ENCODE measurements at regions not wholly inside any gene's neighbourhood (a gene's known extent, or its start where the extent isn't known, plus 50 kb on each side); places are given as distances from the start of the nearest gene placed in this dataset.

GRCh38 chr2:72050734-72051133 lies 96.9 kb downstream of the CYP26B1 start:
- DNase-seq (ENCODE audit: low spot score), result no peak
- no peak overlapping the region for H3K9ac ChIP-seq
- H3F3A ChIP-seq (ENCODE audit: low read depth), result no peaks in the 10 kb centered on the region
- Mint-ChIP-seq H3K4me1 (no peaks in the 10 kb centered on the region), H3K27ac (no peak overlapping the region), H3K27me3 (ENCODE audit: insufficient read depth, low read depth) (no peaks in the 10 kb centered on the region), H3K4me3 (no peak overlapping the region), H3K36me3 (no peaks in the 10 kb centered on the region), H3K9me3 (peaks cover 5% of the 10 kb centered on the region)
- H3K4me2 ChIP-seq, result no peak overlapping the region
- H3K4me1 ChIP-seq, result no peaks in the 10 kb centered on the region
- no peaks in the 10 kb centered on the region for H3K27me3 ChIP-seq
- no peaks in the 10 kb centered on the region for H3K36me3 ChIP-seq
- TF ChIP-seq CTCF (IDR thresholded peaks at IDR 0.05), result no peak
- TF ChIP-seq EZH2 (IDR thresholded peaks at IDR 0.05), result no peak
- H3K9me3 ChIP-seq (ENCODE audit: low read depth), result no peaks in the 10 kb centered on the region
- no peak overlapping the region for H3K4me3 ChIP-seq
- no peaks in the 10 kb centered on the region for H3K79me2 ChIP-seq (ENCODE audit: low read depth)
- no peak overlapping the region for H3K27ac ChIP-seq
- no peaks in the 10 kb centered on the region for H4K20me1 ChIP-seq (ENCODE audit: low read depth)
- H2AFZ ChIP-seq (replicated peaks), result no peak overlapping the region

- H3K4me1 Mint-ChIP-seq, result no peaks in the 10 kb centered on the region
- Histone ChIP-seq H3K27ac (no peak overlapping the region), H3K9me3 (ENCODE audit: low read depth) (no peaks in the 10 kb centered on the region), H3K27me3 (no peaks in the 10 kb centered on the region), H3K79me2 (ENCODE audit: low read depth) (no peaks in the 10 kb centered on the region), H3K4me1 (no peaks in the 10 kb centered on the region), H3K4me2 (no peak overlapping the region), H2AFZ (replicated peaks) (no peak overlapping the region), H4K20me1 (ENCODE audit: low read depth) (no peaks in the 10 kb centered on the region), H3F3A (ENCODE audit: low read depth) (no peaks in the 10 kb centered on the region), H3K9ac (no peak overlapping the region), H3K4me3 (no peak overlapping the region), H3K36me3 (no peaks in the 10 kb centered on the region)
- DNase-seq (ENCODE audit: low spot score), result no peak
- no peak overlapping the region for H3K4me3 Mint-ChIP-seq
- peaks cover 7% of the 10 kb centered on the region for H3K9me3 Mint-ChIP-seq
- TF ChIP-seq CTCF (IDR thresholded peaks at IDR 0.05), result no peak
- no peaks in the 10 kb centered on the region for H3K27me3 Mint-ChIP-seq (ENCODE audit: insufficient read depth, low read depth)
- no peak overlapping the region for H3K27ac Mint-ChIP-seq
- no peaks in the 10 kb centered on the region for H3K36me3 Mint-ChIP-seq
These were observed 98.7 kb downstream of the CYP26B1 start for GRCh38 chr2:72048881-72049477.

GRCh38 chr2:72043985-72044384 lies 103.7 kb downstream of the CYP26B1 start:
- Mint-ChIP-seq H3K4me3 (no peak overlapping the region), H3K9me3 (peaks cover 9% of the 10 kb centered on the region), H3K27me3 (ENCODE audit: insufficient read depth, low read depth) (no peaks in the 10 kb centered on the region)

More at GRCh38 chr2:72043985-72044384, 103.7 kb downstream of the CYP26B1 start:
- Histone ChIP-seq H3K4me3 (no peak overlapping the region), H3K4me1 (no peaks in the 10 kb centered on the region), H3K9ac (no peak overlapping the region), H3K4me2 (no peak overlapping the region), H3K9me3 (ENCODE audit: low read depth) (no peaks in the 10 kb centered on the region), H2AFZ (replicated peaks) (no peak overlapping the region), H3K27ac (no peak overlapping the region), H4K20me1 (ENCODE audit: low read depth) (no peaks in the 10 kb centered on the region), H3F3A (ENCODE audit: low read depth) (no peaks in the 10 kb centered on the region), H3K27me3 (no peaks in the 10 kb centered on the region), H3K36me3 (no peaks in the 10 kb centered on the region), H3K79me2 (ENCODE audit: low read depth) (no peaks in the 10 kb centered on the region)
- TF ChIP-seq EZH2 (IDR thresholded peaks at IDR 0.05) (no peak), CTCF (IDR thresholded peaks at IDR 0.05) (no peak), EZH2phosphoT487 (IDR thresholded peaks at IDR 0.05) (no peak)
- no peak overlapping the region for H3K27ac Mint-ChIP-seq
- no peaks in the 10 kb centered on the region for H3K36me3 Mint-ChIP-seq
- no peaks in the 10 kb centered on the region for H3K4me1 Mint-ChIP-seq
- DNase-seq (ENCODE audit: low spot score), result no peak

Measured in neural progenitor cell (in vitro differentiated cells).